Left lung (tissue), 4 donors: ENCODE measurements at regions not wholly inside any gene's neighbourhood (a gene's known extent, or its start where the extent isn't known, plus 50 kb on each side); places are given as distances from the start of the nearest gene placed in this dataset.

ENCODE experiments used
- ATAC-seq: fragments of 200-7000 bp; cut with Tn5 transposase; one replicate; pipeline ENCODE4 v1.9.1; 2020; ENCODE audit warnings: moderate library complexity
- DNase-seq, 4 donors: peaks; one replicate each; pipeline ENCODE4 v3.0.0-alpha.2; 2013 to 2020
- H3K27ac ChIP-seq, 2 donors: fragments of 200-600 bp; sonication (generic) in 1 of 2; one replicate each; pipeline versions ENCODE4 v1.5.0 to v1.8.0; 2020 to 2021
- H3K27me3 ChIP-seq, 2 donors: fragments of 200-600 bp; sonication (generic) in 1 of 2; one replicate each; pipeline versions ENCODE4 v1.5.0 to v1.8.0; 2020 to 2021
- H3K36me3 ChIP-seq, 2 donors: fragments of 200-600 bp; sonication (generic) in 1 of 2; one replicate each; pipeline versions ENCODE4 v1.5.0 to v1.8.0; 2020 to 2021
- H3K4me1 ChIP-seq, 2 donors: fragments of 200-600 bp; one replicate each; pipeline ENCODE4 v1.8.0; 2021
- H3K4me3 ChIP-seq, 2 donors: fragments of 200-600 bp; sonication (generic) in 1 of 2; one replicate each; pipeline versions ENCODE4 v1.5.0 to v1.8.0; 2020 to 2021; ENCODE audit warnings: mild to moderate bottlenecking in 1 of 2
- H3K9me3 ChIP-seq, 2 donors: fragments of 200-600 bp; sonication (generic) in 1 of 2; one replicate each; pipeline versions ENCODE4 v1.5.0 to v1.8.0; 2020 to 2021
- CTCF ChIP-seq, 2 donors: fragments of 200-600 bp; sonication (generic) in 1 of 2; IDR thresholded peaks; one replicate each; pipeline versions ENCODE4 v1.5.0 to v1.8.0; 2021; ENCODE audit warnings: antibody characterized with exemption in 2 of 2
- intact Hi-C, 2 donors: fragments of 100-400 bp; cut with DNase I; formaldehyde crosslinking; loops; one replicate each; pipeline versions ENCODE4 v1.11.2 to v1.14.2; 2022
- donor health status: DM: no; HTN: yes; CAD: no.
- donor health status: DM: no; HTN: no; CAD: no.

GRCh38 chr18:41737218-41737617 lies 217.8 kb upstream of the PIK3C3 start:
- no peaks in the 10 kb centered on the region for H3K36me3 ChIP-seq
- TF ChIP-seq CTCF (IDR thresholded peaks at IDR 0.05): no peak
- H3K27ac ChIP-seq: no peak overlapping the region
- no peaks in the 10 kb centered on the region for H3K27me3 ChIP-seq
- no peak for DNase-seq
- H3K4me3 ChIP-seq: no peak overlapping the region
- ATAC-seq: no peak
- no peaks in the 10 kb centered on the region for H3K9me3 ChIP-seq
- no peaks in the 10 kb centered on the region for H3K4me1 ChIP-seq
- intact Hi-C loops: no loop called here

DNA sequence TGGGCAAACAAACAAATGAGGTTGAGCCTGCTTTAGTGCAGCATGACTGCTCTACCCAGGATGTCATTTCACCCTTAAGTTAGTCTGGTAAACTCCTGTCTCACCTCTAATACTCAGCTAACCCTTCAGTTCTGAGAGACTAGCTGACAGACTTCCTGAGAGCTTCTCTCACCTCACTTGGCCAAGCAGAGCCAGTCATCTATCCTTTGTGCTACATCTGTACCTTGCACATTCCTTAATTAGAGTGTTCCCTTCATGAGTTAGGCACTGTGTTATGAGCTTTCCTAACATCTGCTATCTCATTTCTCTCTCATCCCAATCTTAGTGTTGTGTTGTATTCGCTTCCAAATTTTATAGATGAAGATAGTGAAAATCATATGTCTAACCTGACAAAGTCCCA lies 220.1 kb upstream of the PIK3C3 start:
- no peak for DNase-seq
- Histone ChIP-seq H3K27ac (no peak overlapping the region), H3K4me1 (no peaks in the 10 kb centered on the region), H3K9me3 (no peaks in the 10 kb centered on the region), H3K36me3 (no peaks in the 10 kb centered on the region), H3K27me3 (no peaks in the 10 kb centered on the region), H3K4me3 (no peak overlapping the region)
- intact Hi-C loops: no loop called here
- no peak for ATAC-seq
- no peak for TF ChIP-seq CTCF (IDR thresholded peaks at IDR 0.05)

- H3K9me3 ChIP-seq: no peaks in the 10 kb centered on the region
- no peak overlapping the region for H3K4me3 ChIP-seq
- intact Hi-C loops: no loop called here
- DNase-seq (no peak), ATAC-seq (no peak)
- no peak for TF ChIP-seq CTCF (IDR thresholded peaks at IDR 0.05)
- H3K27me3 ChIP-seq: no peaks in the 10 kb centered on the region
- H3K4me1 ChIP-seq: no peaks in the 10 kb centered on the region
- H3K27ac ChIP-seq: no peak overlapping the region
- H3K36me3 ChIP-seq: no peaks in the 10 kb centered on the region
Observed at GRCh38 chr18:41732356-41732755, 222.7 kb upstream of the PIK3C3 start.

DNA sequence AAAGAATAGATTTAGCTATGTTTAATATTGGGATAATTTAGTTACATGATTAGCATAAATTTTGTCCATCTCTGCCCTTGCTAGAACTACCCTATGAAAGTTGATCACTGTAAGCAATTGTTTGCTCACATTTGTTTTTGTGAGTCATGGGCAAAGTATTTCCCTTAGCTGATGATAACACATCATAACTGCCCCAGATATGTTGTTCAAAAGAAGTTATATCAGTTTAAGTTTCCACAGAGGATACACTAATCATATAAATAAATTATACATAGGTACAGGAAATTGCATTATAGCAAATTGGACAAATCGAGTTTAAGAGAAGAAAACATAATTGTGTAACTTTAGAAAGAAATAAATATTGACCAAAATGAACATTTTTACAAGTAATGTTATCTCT lies 223.2 kb upstream of the PIK3C3 start:
- Histone ChIP-seq H3K27ac (no peak overlapping the region), H3K9me3 (no peaks in the 10 kb centered on the region), H3K27me3 (no peaks in the 10 kb centered on the region), H3K4me3 (no peak overlapping the region), H3K4me1 (no peaks in the 10 kb centered on the region), H3K36me3 (no peaks in the 10 kb centered on the region)
- intact Hi-C loops: no loop called here
- TF ChIP-seq CTCF (IDR thresholded peaks at IDR 0.05): no peak
- no peak for DNase-seq
- ATAC-seq: no peak

DNA sequence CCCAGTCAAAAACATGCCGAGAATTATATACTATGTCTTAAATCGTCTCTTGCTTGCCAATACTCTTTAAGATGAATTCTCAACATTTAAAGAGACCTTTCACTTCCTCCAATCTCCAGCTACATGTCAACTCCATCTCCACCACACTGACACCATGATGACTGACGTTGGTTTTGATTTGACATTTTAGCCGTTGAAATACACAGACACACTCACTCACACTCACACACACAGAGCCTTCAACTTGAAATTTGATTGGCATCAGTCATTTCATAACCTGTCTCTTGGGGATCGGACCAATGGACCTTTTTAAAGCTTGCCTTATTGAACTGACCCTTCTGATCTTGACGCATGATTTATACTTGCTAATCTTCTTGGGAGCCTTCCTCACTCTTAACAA lies 230.8 kb upstream of the PIK3C3 start:
- H3K9me3 ChIP-seq: no peaks in the 10 kb centered on the region

More for the DNA sequence above, 230.8 kb upstream of the PIK3C3 start:
- no peak overlapping the region for H3K27ac ChIP-seq
- no peaks in the 10 kb centered on the region for H3K4me1 ChIP-seq
- TF ChIP-seq CTCF (IDR thresholded peaks at IDR 0.05): no peak
- no peak overlapping the region for H3K4me3 ChIP-seq
- intact Hi-C loops: no loop called here
- no peaks in the 10 kb centered on the region for H3K36me3 ChIP-seq
- ATAC-seq: no peak
- H3K27me3 ChIP-seq: no peaks in the 10 kb centered on the region
- DNase-seq: no peak
